Right ventricle myocardium superior (tissue), 1 donor: ENCODE measurements at regions not wholly inside any gene's neighbourhood (a gene's known extent, or its start where the extent isn't known, plus 50 kb on each side); places are given as distances from the start of the nearest gene placed in this dataset.

Experiments
- ATAC-seq: fragments of 200-7000 bp; cut with Tn5 transposase; one replicate; pipeline ENCODE4 v1.9.1; 2020; ENCODE audit warnings: mild to moderate bottlenecking; ENCODE audit not compliant: poor library complexity
- DNase-seq: peaks from one replicate; pipeline ENCODE4 v3.0.0-alpha.2; 2020
- intact Hi-C: fragments of 100-400 bp; cut with DNase I; formaldehyde crosslinking; loops from one replicate; pipeline ENCODE4 v1.11.2; 2022
- donor health status: DM: no; HTN: yes; CAD: no; lungs with severe emphysema.

DNA sequence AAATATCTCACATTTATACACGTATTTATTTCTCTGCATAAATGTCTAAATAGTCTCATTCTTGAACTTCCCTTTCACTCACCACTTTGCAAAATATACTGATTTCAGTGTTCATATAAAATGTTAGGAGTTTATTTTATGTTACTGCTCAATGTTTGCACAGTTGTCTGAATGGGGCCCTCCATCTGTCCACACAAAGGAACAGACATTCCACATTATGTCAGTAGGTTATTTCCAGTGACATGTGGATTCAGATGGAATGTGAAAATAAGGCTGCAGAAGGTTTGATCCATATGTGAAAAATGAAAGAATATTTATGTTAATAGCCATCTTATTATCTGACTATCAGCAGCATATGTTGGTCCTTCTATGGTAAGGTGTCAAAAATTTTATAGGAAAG is 994.4 kb upstream of the SEL1L start:
- intact Hi-C loops = no loop called here
- DNase-seq (no peak), ATAC-seq (no peak)

DNA sequence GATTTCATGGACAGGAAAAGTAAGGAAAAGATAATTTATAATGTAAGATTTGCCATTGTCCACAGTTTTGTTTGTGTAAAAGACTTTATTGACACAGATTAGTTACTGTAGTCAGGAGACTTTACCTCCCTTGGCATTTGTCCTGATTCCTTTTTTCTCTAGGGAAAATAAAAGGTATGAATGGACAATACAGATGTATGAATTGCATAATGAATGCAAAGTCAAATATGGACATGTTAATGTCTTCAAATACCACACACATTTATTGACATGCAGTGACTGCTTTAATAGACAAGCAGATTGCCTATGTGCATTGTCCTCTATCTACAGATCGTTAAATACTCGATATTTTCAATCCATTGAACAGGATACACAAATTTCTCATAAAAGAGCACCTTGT is 999.7 kb upstream of the SEL1L start:
- intact Hi-C loops = no loop called here
- ATAC-seq (no peak), DNase-seq (no peak)

DNA sequence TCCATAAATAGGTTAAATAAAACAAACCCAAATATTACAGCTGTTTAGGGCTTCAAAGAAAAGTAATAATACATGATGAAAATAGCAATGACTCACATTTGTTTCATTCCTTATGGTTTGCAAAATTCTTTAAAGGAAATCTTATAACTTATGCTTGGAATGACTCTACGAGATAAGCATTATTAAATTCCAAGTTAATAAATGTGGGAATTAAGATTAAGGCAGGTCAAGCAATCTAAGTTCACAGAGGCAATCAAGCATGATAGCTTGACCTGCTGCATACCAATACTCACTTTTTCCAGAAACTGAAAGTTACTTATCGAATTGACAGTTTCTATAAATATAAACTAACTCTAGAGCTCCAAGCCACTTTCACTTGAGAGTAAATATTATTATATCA is 1002.9 kb upstream of the SEL1L start:
- no peak for ATAC-seq
- intact Hi-C loops = no loop called here

DNA sequence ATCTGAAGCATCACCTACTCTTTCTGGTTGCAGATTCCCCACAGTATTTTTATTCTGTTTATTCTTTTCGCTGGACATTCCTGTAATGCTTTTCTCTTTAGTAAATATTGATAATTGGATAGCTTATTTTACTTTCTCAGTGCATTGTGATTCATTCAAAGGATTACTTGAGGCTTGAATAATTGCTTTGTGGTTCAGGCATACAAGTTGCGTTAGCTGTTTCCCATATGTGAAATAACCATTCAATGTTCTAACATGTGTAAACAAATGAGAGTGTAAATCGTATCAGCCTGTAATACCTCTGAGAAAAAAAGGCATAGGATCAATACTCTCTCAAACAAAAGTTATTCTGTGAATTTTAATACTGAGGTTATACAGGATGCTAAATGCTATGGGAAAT is 1004.2 kb upstream of the SEL1L start:
- DNase-seq (no peak), ATAC-seq (no peak)
- intact Hi-C loops = no loop called here

More for the DNA sequence above, 1002.9 kb upstream of the SEL1L start:
- no peak for DNase-seq

DNA sequence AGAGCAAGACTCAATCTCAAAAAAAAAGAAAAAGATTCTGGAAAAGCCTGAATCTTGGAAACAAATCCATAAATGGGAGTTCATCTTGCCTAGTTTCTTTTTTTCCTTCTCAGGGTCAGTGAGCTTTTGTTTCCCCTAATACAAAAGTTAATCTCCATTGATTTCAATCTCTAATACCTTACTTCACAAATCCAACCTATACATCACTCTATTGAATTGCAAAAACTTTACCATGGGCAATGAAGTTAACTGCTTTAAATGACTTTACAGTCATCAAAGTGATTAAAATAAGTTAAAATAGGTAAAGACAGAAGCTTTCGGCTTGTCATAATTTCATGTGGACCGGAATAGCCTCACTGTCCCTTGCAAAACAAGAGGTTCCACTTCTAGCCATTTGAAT is 1012.7 kb upstream of the SEL1L start:
- ATAC-seq (no peak), DNase-seq (no peak)
- intact Hi-C loops = no loop called here

DNA sequence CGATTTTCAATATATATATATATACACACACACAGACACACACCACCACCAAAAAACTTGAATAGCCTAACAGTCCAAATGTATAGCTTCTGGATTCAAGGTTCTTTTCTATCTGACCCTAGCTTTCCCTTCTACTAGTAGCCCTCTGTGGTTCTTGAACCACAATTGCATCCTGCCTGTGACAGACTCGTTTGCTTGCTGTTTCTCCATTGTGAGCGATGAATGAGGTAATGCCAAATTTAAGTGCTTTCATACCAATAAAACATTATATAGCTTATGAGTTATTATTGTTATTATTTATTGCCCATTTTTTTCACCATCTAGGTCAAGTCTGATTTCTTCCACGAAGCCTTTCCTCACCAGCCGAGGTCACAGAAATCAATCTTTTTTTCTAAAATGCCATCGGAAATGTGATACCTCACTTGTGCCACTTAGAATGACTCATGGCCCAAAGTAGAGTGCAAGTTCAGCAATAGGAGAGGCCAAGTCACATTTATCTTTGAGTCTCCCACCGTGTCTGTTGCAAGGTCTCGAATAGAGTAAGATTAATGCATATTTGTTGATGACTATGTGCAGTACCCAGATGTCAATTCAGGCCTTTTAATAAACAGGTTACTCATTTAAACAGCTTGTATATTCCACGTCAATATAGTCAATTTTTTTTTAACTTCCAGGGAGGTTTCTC is 1015.8 kb upstream of the SEL1L start:
- intact Hi-C loops = no loop called here
- DNase-seq = no peak
- ATAC-seq = no peak

DNA sequence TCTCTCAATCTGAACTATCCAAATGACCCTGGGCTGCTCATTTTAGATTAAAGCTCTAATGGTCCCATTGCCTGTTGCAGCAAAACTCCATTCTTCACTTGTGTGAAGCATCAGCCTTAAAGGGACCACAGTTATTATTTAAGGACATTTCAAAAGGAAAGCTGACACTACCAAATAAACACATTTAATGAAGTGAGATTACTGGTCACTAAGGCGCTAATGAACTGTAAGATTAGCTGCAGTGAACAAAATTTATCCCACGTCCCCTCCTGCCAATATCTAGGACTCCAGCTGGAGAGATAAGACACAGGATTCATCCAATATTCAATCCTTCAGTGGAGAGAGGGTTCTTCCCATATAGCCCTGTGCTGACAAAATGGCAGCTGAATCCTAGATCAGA is 1029.2 kb upstream of the SEL1L start:
- intact Hi-C loops = no loop called here
- no peak for ATAC-seq
- no peak for DNase-seq

DNA sequence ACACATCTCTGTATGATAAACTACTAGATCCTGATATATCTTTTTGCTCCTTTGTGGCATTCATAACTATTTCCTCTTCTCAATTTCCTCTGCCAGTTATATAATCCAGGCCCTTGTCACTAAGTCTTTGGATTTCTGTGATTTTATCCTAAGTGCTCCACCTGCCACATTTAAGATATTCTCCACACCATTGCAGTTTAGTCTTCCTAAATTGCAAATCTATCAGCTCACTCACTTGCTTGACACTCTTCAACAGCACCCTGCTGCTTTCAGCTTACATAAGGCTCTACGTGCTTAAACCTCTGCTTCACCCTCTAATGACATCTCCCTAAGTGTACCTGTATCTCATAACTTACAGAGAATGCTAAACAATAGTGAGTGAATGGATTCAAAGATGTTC is 1032.2 kb upstream of the SEL1L start:
- intact Hi-C loops = no loop called here
- no peak for ATAC-seq
- DNase-seq = no peak

DNA sequence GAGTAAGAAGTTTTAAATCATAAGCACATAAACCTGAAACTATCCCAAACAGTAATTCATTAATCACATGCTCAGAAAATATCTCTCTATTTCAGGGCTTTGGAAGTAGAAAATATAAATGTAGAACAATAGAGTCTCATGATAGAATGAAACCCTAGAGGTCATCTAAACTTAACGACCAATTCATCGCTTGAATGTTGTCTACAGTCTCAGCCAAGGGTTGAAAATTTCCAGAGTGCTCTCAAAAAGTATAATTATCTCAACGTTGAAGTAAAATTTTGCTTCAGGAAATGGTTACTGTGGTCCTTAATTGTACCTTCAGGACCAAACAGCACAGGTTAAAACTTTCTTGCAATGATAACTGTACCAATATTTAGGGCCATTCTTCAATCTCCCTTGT is 1053.6 kb upstream of the SEL1L start:
- intact Hi-C loops = no loop called here
- ATAC-seq (no peak), DNase-seq (no peak)

DNA sequence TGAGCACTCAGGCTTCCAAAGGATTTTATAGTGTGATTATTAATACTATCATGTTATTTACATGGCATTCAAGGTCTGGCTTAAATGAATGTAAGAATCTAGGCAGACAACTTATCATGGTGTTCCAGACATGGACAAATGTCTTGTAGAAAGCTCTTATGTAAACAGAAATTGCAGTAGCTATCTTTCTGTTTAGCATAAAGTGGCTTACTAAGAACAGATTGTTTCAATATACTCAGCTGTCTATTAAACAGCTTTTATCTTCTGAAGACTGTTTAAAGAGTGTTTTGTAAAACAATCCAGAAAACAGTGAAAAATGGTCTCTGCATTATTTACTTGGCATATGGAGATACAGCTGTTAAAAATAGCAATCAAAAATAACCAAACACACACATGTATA is 1061.8 kb upstream of the SEL1L start:
- intact Hi-C loops = no loop called here
- DNase-seq (no peak), ATAC-seq (no peak)

DNA sequence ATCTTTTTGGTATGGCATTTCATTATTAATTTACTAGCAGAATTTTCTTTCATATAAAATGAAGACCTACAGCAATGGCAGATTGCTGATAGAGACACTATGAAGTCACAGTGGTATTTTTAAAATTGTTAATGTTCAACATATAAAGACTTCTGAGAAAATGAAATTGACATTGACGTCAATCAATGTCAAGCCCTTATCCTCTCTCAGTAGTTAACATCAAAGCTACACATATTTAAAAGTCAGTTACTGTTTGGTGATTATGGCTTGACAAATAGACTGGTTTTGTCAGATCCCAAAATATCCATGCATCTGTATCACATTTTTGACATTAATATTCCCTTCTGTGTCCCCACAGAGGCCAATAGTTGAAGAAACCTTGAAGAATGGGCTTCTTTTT is 1069.1 kb upstream of the SEL1L start:
- no peak for ATAC-seq
- intact Hi-C loops = no loop called here

DNA sequence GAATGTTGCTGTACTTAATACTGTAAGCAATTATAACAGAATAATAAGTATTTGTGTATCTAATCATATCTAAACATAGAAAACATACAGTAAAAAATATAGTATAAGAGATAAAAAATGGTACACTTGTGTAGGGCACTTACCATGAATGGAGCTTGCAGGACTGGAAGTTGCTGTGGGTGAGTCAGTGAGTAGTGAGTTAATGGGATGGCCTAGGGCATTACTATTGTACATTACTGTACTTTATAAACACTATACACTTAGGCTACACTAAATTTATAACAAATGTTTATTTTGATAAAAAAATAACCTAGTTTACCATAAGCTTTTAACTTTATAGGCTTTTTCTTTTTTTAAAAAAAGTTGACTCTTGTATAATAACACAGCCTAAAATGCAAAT is 1071.2 kb upstream of the SEL1L start:
- intact Hi-C loops = no loop called here
- DNase-seq (no peak), ATAC-seq (no peak)

More for the DNA sequence above, 1069.1 kb upstream of the SEL1L start:
- no peak for DNase-seq

DNA sequence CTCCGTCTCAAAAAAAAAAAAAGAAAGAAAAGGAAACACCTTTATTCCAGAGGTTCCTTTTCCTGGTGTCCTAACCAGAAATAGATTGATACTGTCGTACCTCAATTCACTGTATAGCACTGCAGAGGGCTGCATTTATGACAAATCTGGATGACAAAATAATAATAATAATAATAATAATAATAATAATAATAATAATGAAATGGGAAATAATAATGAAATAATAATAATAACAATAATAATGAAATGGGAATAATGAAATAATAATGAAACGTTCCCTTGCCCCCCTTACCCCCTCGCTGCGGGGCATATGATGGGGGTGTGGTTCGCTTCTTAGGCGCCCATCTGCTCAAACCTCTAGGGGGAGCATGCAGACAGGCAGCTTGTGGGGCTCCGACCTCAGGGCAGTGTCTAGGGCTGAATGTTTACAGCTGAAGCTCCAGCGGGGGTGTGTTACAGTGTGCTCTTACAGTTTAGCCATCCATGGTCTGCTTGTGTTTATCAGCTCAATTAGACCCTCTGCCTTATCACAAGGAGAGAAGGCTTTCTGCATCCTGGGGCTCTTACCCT is 1088.3 kb upstream of the SEL1L start:
- no peak for DNase-seq
- intact Hi-C loops = no loop called here
- ATAC-seq = no peak

DNA sequence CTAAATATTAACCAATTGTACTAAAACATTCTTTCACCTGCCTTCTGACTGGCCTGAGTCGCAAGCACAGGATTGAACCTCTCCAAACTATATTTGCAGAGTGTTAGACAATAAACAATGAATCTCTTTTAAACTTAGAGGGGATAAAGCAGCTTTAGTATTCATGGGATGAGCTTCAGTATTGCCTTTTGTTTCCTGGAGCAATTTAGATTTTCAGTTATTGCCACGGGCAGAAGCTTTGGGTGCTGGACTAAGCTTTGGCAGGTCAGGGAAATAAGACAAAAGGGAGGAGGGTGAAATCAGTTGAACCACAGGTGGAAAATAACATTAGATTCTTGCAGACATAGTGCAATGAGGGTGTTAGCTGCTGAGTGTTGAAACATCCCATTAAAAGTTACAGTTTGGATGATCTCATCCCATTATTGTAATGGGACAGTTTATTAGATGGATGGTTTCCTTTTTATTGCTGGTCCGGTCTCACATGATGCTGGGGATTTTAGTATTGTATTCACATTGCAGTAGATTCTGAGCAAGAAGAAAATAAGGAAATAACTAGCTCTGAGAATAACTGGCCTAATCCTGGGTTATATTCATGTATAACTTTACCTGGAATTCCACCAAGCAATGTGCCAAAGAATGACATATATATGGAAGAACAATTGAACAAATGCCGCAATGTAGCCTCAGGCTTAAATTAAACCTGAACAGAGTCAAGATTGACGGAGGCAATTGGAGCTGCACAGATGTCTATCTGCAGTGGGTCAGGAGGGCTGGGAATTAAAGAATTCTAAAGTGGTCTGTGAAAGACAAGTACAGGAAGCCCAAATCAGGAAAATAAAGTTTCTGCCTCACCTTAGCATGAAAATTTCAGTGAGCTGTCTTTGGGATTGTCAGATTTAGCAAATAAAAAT is 1092.8 kb upstream of the SEL1L start:
- ATAC-seq (no peak), DNase-seq (no peak)
- intact Hi-C loops = no loop called here

DNA sequence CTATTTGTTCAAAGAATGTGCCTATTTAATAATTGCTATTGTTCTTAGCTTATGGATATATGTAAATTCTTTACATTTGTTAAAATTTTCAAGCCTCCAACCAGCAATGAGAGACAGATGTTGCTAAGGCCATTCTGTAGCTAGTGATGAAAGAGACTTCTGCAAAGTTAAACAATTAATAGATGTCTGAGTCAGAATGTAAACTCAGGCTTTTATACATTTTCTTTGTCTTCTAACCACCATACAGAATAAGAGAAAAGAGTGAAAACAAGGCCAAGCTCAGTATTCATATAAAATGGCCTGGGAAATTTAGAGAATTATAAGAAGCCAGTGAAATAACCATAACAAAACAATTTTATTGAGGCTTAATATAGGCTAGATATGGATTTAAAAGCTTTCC is 1102.3 kb upstream of the SEL1L start:
- ATAC-seq (no peak), DNase-seq (no peak)
- intact Hi-C loops = no loop called here

DNA sequence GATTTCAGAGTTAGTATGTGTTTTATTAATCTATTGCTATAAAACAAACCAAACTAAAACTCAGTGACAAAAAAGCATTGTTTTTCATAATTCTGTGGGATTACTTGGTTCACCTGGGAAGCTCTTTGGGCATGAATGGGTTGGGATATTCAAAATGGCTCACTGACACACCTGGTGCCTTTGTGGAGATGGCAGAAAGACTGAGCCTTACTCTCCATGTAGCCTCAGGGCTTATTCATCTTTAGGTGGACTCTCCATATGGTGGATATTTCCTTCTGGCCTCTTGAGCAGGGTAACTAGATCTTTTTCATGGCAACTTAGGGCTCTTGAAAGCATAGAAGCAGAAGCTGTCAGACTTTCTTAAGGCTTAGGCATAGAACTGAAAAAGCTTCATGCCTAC is 1102.8 kb upstream of the SEL1L start:
- ATAC-seq (no peak), DNase-seq (no peak)
- intact Hi-C loops = no loop called here

DNA sequence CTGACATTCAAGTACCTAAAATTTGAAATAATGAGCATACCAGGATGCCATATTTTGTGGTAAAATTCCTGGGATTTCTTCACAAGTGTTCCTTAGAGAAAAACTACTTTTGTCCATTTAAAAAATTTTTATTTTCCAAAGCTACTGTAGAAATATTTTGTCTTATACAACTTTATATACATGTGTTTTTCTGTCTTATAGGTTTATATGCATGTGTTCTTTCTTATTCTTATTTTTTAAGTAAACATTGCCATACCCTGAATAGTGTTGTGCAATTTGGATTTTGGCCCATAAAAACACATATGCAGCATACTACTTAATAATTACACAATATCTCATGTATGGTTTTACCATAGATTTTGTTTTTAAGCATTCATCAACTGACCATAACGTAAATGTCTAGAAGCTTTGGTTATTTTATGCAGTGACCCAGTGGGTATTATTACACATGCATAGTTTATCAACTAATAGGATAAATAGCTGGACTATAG is 1107.4 kb upstream of the SEL1L start:
- intact Hi-C loops = no loop called here
- ATAC-seq (no peak), DNase-seq (no peak)

DNA sequence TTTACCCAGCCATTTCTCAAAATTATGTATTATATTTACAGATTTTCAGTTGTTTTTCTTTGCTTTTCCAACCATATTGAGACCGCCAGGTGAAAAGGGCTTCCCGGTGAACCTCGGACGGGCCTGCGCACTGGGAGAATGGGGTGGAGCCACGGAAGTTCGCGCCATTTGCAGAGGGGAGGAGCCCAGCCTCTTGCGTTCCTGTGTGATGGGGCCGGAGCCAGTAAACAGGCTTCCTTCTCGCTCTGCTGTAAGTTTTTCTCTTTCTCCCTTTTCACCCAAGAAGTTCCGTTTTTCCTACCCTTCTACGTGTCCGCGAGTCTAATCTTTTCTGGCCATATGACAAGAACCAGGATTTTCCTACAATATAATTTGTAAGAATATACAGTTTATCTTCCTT is 1108.8 kb upstream of the SEL1L start:
- peak; percentile 41 for DNase-seq
- no peak for ATAC-seq
- intact Hi-C loops = no loop called here

DNA sequence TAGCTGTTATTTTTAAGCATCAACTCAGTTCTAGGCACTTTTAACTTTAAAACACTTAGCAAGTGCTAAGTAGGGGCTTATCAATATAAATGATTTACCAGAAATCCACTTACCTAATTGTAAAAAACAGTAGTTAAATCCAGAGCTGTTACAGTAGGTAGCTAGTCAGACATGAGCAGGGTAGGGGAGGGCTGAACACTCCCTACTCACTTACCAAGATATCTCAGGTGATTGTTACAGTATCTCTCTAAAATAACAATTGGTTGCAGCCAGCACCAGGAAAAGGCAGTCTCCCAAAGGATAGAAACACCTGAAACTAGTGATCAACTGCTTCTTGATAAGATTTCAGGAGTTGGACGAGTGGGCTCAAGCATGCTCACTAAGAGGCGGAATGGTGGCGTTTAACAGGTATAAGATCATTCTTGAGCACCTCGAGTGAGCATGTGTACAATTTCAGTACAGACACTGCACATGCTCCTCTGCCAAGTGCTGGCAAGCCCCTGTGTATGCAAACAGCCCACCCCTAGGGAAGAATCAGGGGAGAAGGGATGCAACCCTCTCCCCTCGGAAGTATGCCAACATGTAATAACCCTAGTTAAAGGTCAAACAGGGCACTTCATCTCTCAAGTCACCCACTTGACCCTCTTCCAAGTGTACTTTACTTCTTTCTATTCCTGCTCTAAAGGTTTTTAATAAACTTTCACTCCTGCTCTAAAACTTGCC is 1113.6 kb upstream of the SEL1L start:
- intact Hi-C loops = no loop called here
- ATAC-seq (no peak), DNase-seq (no peak)
